ENCODE measurements at regions not wholly inside any gene's neighbourhood (a gene's known extent, or its start where the extent isn't known, plus 50 kb on each side); places are given as distances from the start of the nearest gene placed in this dataset.

DNA sequence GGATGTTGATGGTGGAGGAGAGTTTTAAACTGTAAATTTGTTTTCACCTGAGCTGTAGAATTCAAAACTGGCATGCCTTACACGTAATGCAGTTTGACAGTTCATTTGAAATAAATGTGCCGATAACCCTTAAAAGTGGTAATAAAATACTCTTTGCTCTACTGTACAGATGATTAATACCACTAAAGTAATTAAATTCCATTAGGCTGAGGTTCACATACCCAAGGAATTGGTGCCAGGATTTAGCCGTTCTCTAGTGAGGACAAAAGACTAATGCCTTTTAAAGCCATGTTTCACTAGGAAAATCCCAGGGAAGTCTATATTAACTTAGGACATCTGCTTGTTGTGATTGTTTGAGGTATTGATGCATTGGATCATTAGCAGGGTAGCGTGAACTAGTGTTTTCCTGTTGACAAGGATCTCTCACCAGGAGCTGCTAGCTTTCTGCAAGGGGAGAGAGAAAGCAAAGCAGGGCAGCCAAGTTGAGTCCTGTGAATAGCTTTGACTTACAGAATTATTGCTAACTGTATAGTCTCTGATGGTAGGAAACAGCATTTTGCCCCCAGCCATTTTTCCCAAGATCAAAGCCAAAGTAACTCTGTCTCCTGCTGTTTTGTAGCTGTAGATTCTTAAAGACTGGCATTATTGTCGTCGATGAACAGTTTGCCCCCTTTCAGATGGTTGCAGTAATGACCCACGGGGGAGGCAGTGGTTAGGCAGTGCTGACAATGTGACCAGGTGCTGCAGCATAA, 280.9 kb upstream of the FANCL start:
- TF ChIP-seq, protein P1, sequence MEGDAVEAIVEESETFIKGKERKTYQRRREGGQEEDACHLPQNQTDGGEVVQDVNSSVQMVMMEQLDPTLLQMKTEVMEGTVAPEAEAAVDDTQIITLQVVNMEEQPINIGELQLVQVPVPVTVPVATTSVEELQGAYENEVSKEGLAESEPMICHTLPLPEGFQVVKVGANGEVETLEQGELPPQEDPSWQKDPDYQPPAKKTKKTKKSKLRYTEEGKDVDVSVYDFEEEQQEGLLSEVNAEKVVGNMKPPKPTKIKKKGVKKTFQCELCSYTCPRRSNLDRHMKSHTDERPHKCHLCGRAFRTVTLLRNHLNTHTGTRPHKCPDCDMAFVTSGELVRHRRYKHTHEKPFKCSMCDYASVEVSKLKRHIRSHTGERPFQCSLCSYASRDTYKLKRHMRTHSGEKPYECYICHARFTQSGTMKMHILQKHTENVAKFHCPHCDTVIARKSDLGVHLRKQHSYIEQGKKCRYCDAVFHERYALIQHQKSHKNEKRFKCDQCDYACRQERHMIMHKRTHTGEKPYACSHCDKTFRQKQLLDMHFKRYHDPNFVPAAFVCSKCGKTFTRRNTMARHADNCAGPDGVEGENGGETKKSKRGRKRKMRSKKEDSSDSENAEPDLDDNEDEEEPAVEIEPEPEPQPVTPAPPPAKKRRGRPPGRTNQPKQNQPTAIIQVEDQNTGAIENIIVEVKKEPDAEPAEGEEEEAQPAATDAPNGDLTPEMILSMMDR (IDR thresholded peaks at IDR 0.05; ENCODE audit: low read depth, low read length), result no peak
- Histone ChIP-seq H3K4me1 (ENCODE audit: low read depth) (no peaks in the 10 kb centered on the region), H3K4me3 (no peak overlapping the region), H3K27ac (no peak overlapping the region), H3K9me3 (ENCODE audit: low read depth) (no peaks in the 10 kb centered on the region), H3K36me3 (no peaks in the 10 kb centered on the region), H3K27me3 (no peaks in the 10 kb centered on the region)
- no peak for DNase-seq (ENCODE audit: low read depth in 1 of 2, low spot score in 1 of 2)

DNA sequence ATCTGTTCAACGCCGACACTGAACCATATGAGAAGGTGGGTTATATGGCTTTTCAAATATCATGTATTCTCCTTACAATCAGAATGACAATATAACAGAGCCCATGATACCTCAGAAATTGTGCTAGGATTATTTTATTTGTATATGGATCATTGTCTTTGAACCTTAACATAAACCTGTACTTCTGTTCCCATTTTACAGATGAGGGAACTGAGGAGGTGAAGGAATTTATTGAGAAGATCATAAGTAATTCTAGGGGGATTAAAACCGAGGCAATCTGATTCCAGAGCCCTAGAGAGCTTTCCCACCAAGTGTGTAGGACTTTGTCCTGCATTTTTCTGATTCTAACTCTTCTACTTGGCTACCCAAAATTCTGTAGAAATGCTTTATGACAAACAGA, 279.8 kb upstream of the FANCL start:
- no peaks in the 10 kb centered on the region for H3K9me3 ChIP-seq (ENCODE audit: low read depth)
- TF ChIP-seq, protein P1 (IDR thresholded peaks at IDR 0.05; ENCODE audit: low read depth, low read length), result no peak
- H3K36me3 ChIP-seq, result no peaks in the 10 kb centered on the region
- no peak for DNase-seq (ENCODE audit: low read depth in 1 of 2, low spot score in 1 of 2)
- H3K27ac ChIP-seq, result no peak overlapping the region
- no peaks in the 10 kb centered on the region for H3K27me3 ChIP-seq
- H3K4me1 ChIP-seq (ENCODE audit: low read depth), result no peaks in the 10 kb centered on the region
- no peak overlapping the region for H3K4me3 ChIP-seq

DNA sequence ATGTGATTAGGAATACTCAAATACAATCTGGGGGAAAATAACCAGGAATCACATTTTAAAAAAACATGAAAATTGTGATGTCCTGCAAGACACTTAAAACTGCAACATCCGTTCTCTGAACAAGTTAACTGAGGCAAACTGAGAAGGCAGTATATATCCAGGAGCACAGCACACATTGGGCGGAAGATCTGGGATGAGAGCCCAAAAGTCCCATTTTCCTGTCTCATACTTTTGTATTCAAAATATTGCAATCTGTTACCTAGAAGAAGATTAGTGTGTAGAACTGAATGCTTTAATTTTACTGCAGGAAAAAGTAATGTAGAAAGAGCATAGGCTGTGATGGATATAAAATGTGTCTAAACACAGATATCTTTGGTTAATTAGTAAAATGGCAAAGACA, 276.8 kb upstream of the FANCL start:
- no peak for DNase-seq (ENCODE audit: low read depth in 1 of 2, low spot score in 1 of 2)
- TF ChIP-seq, protein P1 (IDR thresholded peaks at IDR 0.05; ENCODE audit: low read depth, low read length), result no peak
- Histone ChIP-seq H3K27ac (no peak overlapping the region), H3K36me3 (no peaks in the 10 kb centered on the region), H3K4me1 (ENCODE audit: low read depth) (no peaks in the 10 kb centered on the region), H3K4me3 (no peak overlapping the region), H3K9me3 (ENCODE audit: low read depth) (no peaks in the 10 kb centered on the region), H3K27me3 (no peaks in the 10 kb centered on the region)

DNA sequence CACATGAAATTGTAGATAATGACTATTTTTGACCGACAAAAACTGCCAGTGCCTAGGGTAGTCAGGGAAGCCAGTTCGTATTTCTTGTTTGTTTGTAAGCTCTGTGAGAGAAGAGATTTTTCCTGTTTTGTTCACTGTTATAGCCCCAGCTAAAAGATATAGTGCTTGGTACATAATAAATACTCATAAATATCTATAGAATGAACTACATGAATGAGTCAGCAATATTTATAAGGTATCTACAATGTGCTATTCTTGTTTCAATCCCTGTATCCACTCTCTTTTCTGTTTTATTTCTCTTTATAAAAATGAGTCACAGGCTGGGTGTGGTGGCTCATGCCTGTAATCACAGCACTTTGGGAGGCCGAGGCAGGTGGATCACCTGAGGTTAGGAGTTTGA, 275.6 kb upstream of the FANCL start:
- H3K9me3 ChIP-seq (ENCODE audit: low read depth), result no peaks in the 10 kb centered on the region
- H3K27me3 ChIP-seq, result no peaks in the 10 kb centered on the region
- H3K4me1 ChIP-seq (ENCODE audit: low read depth), result no peaks in the 10 kb centered on the region
- TF ChIP-seq, protein P1 (IDR thresholded peaks at IDR 0.05; ENCODE audit: low read depth, low read length), result no peak
- no peaks in the 10 kb centered on the region for H3K36me3 ChIP-seq
- no peak overlapping the region for H3K27ac ChIP-seq
- H3K4me3 ChIP-seq, result no peak overlapping the region
- no peak for DNase-seq (ENCODE audit: low read depth in 1 of 2, low spot score in 1 of 2)

DNA sequence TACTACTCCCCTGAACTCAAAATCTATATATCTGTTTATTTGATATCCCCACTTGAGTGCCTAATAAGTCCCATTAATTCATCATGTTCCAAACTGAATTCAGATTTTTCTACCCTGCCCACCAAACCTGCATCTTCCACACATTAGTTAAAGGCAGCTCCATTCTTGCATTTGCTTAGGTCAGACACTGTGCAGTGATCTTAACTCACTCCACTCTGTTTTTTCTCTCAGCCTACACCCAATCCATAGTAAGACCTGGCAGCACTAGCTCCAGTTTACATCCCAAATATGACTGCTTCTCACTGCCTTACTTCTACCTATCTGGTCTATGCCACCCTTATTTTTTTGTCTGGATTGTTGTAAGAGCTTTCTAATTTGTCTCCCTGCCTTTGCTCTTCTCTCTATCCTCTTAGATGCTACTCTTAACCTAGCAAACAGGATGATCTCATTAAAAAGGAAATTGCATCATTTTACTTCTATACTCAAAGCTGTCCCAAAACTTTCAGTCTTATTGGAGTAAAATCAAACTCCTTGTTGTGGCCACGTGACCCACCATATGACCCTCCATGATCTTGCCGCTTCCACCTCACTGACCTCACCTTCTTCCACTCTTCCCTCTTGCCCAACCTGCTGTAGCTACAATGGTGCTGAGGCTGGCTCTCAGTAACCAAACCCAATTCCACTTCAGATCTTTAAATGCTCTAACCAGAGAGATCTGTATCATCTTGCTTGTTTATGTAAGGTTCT, 274.9 kb upstream of the FANCL start:
- DNase-seq (ENCODE audit: low read depth in 1 of 2, low spot score in 1 of 2), result no peak
- Histone ChIP-seq H3K36me3 (no peaks in the 10 kb centered on the region), H3K4me1 (ENCODE audit: low read depth) (no peaks in the 10 kb centered on the region), H3K9me3 (ENCODE audit: low read depth) (no peaks in the 10 kb centered on the region), H3K4me3 (no peak overlapping the region), H3K27ac (no peak overlapping the region), H3K27me3 (no peaks in the 10 kb centered on the region)
- TF ChIP-seq, protein P1 (IDR thresholded peaks at IDR 0.05; ENCODE audit: low read depth, low read length), result no peak
